ENCODE measurements at regions not wholly inside any gene's neighbourhood (a gene's known extent, or its start where the extent isn't known, plus 50 kb on each side); places are given as distances from the start of the nearest gene placed in this dataset.

DNA sequence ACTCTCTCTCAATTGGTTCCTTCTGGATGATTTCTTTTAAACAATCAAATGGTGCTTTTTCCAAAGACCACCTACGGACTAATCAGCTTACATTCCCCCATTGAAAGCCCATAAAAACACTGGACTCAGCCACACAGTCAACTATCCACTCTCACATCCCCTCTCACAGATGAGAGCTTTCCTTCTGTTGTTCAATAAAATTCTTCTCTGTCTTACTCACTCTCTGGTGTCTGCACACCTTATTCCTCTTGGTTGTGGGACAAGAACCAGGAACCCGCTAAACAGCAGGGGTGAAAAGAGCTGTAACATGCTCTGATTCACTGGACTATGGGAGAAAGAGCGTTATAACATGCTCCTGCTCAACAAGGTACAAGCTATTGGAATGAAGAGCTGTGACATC lies 2896.2 kb downstream of the PCDH9 start:
- Histone ChIP-seq H3K27me3 (replicated peaks; ENCODE audit: insufficient read depth) (no peaks in the 10 kb centered on the region), H3K9me3 (no peaks in the 10 kb centered on the region), H3K27ac (no peak overlapping the region), H3K4me3 (no peak overlapping the region), H3K4me1 (ENCODE audit: control insufficient read depth in 1 of 2, low read depth in 2 of 2) (no peaks in the 10 kb centered on the region), H3K36me3 (no peaks in the 10 kb centered on the region)
- TF ChIP-seq, protein P1, sequence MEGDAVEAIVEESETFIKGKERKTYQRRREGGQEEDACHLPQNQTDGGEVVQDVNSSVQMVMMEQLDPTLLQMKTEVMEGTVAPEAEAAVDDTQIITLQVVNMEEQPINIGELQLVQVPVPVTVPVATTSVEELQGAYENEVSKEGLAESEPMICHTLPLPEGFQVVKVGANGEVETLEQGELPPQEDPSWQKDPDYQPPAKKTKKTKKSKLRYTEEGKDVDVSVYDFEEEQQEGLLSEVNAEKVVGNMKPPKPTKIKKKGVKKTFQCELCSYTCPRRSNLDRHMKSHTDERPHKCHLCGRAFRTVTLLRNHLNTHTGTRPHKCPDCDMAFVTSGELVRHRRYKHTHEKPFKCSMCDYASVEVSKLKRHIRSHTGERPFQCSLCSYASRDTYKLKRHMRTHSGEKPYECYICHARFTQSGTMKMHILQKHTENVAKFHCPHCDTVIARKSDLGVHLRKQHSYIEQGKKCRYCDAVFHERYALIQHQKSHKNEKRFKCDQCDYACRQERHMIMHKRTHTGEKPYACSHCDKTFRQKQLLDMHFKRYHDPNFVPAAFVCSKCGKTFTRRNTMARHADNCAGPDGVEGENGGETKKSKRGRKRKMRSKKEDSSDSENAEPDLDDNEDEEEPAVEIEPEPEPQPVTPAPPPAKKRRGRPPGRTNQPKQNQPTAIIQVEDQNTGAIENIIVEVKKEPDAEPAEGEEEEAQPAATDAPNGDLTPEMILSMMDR (IDR thresholded peaks at IDR 0.05) = no peak
- no peak for ATAC-seq (ENCODE audit: insufficient number of reproducible peaks, low FRiP score, low read depth)
- DNase-seq (ENCODE audit: low spot score) = no peak

DNA sequence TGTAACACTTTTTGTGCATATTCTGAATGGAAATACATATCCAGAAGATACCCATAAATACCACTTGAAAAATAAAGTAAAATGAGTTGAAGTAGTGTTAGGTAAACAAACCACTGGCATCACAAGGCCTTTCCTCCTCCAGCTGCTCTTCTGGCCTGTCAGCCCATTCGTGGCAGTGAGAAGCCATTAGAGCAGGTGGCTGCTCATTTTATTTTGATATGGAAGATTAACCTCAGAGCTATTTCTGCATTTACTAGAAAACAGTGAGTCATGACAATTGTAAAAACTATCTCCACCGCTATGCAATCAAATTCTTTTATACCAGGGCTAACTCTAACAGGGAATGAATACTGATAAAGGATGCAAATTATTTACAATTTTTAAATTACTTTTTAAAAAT lies 2898.1 kb downstream of the PCDH9 start:
- ATAC-seq (ENCODE audit: insufficient number of reproducible peaks, low FRiP score, low read depth) = no peak
- no peaks in the 10 kb centered on the region for H3K36me3 ChIP-seq

DNA sequence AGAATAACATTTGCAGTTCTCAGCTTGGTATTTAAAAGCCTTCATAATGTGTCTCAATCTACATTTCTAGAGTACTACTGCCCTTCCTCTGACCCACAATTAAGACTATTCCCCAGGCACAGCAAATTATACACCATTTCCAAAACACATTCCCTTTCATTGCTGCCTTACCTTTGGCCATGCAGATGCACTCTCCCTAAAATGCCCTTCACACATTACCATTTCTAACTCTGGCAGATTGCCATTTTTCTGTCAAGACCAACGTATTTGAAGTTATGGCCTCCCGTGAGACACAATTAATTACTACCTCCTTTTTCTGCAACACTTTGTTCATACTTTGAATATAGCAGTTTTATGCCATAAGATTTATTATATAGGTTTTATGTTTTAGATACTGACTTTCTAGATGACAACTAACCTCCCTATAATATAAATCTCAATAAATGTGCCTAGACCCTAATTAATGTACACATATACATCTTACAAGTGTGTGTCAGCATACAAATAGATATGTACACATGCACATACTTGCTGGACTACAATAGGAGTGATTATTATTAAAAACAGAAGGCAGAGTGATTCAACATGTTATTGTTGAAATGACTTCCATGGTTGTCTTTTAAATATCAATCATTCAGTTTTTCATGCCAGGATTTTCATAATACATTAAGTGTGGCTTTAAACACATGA lies 2902.5 kb downstream of the PCDH9 start:
- no peak for ATAC-seq (ENCODE audit: insufficient number of reproducible peaks, low FRiP score, low read depth)
- DNase-seq (ENCODE audit: low spot score) = no peak
- Histone ChIP-seq H3K4me3 (no peak overlapping the region), H3K27me3 (replicated peaks; ENCODE audit: insufficient read depth) (no peaks in the 10 kb centered on the region), H3K9me3 (no peaks in the 10 kb centered on the region), H3K27ac (no peak overlapping the region), H3K36me3 (no peaks in the 10 kb centered on the region), H3K4me1 (ENCODE audit: control insufficient read depth in 1 of 2, low read depth in 2 of 2) (no peaks in the 10 kb centered on the region)
- TF ChIP-seq, protein P1 (IDR thresholded peaks at IDR 0.05) = no peak

More for the DNA sequence above, 2898.1 kb downstream of the PCDH9 start:
- Histone ChIP-seq H3K9me3 (no peaks in the 10 kb centered on the region), H3K27ac (no peak overlapping the region), H3K4me3 (no peak overlapping the region), H3K27me3 (replicated peaks; ENCODE audit: insufficient read depth) (no peaks in the 10 kb centered on the region), H3K4me1 (ENCODE audit: control insufficient read depth in 1 of 2, low read depth in 2 of 2) (no peaks in the 10 kb centered on the region)
- DNase-seq (ENCODE audit: low spot score) = no peak
- TF ChIP-seq, protein P1 (IDR thresholded peaks at IDR 0.05) = no peak

DNA sequence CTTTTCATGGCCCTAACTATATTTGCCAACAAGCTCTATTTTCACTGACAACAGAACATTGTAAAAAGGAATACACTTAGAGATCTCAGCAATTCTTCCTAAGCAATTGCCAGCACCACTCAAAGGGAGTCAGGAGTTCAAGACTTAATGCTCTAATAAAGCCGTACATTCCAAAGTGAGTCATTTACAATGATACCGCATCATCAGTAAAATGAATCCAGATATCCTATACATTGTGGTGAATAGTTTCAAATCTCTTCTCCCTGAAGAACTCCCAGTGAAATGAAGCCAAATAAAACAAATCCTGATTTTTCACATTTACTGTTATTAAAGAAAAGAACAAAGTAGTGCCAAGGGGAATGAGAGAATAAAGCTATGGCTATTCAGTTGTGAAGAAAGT lies 2898.7 kb upstream of the PCDH20 start:
- no peaks in the 10 kb centered on the region for H3K4me1 ChIP-seq (ENCODE audit: control insufficient read depth in 1 of 2, low read depth in 2 of 2)
- no peaks in the 10 kb centered on the region for H3K27me3 ChIP-seq (replicated peaks; ENCODE audit: insufficient read depth)
- DNase-seq (ENCODE audit: low spot score) = no peak
- H3K36me3 ChIP-seq = no peaks in the 10 kb centered on the region
- TF ChIP-seq, protein P1 (IDR thresholded peaks at IDR 0.05) = no peak
- no peaks in the 10 kb centered on the region for H3K9me3 ChIP-seq
- H3K27ac ChIP-seq = no peak overlapping the region
- no peak overlapping the region for H3K4me3 ChIP-seq
- no peak for ATAC-seq (ENCODE audit: insufficient number of reproducible peaks, low FRiP score, low read depth)

DNA sequence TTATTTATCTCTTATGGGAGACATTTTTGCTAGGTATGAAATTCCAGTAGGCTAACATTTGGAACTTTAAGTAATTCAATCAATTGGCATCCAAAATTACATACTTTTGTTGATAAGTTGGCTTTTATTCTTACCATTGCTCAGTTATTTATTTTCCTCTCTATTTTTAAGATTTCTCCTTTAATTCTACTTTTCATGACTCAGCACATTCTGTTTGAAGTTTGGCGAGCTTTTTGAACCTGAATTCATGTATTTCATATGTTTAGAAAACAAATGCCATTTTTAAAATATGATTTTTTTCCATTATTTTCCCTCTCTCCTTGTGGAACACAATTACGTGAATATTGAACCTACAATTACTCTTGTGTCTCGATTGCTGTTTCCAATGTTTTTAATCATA lies 2896.3 kb upstream of the PCDH20 start:
- no peak overlapping the region for H3K4me3 ChIP-seq
- no peaks in the 10 kb centered on the region for H3K9me3 ChIP-seq
- ATAC-seq (ENCODE audit: insufficient number of reproducible peaks, low FRiP score, low read depth) (no peak), DNase-seq (ENCODE audit: low spot score) (no peak)
- TF ChIP-seq, protein P1 (IDR thresholded peaks at IDR 0.05) = no peak
- H3K27ac ChIP-seq = no peak overlapping the region
- no peaks in the 10 kb centered on the region for H3K27me3 ChIP-seq (replicated peaks; ENCODE audit: insufficient read depth)
- H3K4me1 ChIP-seq (ENCODE audit: control insufficient read depth in 1 of 2, low read depth in 2 of 2) = no peaks in the 10 kb centered on the region
- H3K36me3 ChIP-seq = no peaks in the 10 kb centered on the region
